GM19467 (cell line): ENCODE measurements at regions not wholly inside any gene's neighbourhood (a gene's known extent, or its start where the extent isn't known, plus 50 kb on each side); places are given as distances from the start of the nearest gene placed in this dataset.

Experiments used
- ATAC-seq: cut with Tn5 transposase; IDR thresholded peaks from one replicate; pipeline ENCODE4 v1.9.1; 2021; ENCODE audit warnings: mild to moderate bottlenecking, moderate library complexity; ENCODE audit not compliant: unreplicated experiment

DNA sequence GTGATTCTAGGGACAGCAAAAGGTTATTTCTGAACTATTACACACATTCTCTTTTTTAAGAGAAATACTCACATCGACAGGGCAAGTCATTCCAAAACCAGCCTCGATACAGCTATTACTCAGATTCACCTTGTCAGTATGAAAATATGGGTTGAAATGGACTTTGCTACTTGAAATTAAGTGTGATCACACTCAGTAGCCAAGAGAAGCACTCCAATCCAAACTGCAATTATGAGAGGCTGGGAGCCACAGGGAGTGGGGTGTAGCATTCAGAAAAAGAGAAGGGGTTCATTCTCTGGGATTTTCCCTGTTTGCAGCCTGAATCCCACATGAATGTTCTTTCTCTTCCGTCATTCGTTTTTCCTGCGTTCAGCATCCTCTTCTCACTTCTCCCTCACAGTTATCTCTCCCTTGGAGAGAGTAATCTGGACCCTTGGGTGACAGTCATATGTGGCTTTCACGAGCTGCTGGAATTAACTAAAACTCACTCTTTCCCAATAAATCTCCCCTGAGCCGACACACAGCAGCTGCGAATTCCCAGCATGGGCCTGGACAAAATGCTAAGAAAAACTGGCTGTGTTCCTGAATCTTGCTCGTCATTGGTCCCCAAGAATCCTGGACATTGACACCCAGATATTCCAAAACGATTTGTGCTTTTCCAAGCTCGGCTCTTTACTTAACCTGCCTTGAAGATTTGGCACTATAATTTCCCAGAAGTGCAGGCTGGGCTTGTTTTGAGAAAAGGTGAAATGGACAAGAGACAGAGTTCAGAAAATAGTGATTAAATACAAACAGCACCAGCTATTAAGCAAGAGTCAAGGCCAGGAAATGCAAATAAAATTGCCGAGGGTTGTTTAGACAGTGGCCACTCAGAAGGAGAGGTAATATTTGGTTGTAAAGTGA lies 199.5 kb upstream of the PLEKHG7 start:
- peak; percentile 47 for ATAC-seq

DNA sequence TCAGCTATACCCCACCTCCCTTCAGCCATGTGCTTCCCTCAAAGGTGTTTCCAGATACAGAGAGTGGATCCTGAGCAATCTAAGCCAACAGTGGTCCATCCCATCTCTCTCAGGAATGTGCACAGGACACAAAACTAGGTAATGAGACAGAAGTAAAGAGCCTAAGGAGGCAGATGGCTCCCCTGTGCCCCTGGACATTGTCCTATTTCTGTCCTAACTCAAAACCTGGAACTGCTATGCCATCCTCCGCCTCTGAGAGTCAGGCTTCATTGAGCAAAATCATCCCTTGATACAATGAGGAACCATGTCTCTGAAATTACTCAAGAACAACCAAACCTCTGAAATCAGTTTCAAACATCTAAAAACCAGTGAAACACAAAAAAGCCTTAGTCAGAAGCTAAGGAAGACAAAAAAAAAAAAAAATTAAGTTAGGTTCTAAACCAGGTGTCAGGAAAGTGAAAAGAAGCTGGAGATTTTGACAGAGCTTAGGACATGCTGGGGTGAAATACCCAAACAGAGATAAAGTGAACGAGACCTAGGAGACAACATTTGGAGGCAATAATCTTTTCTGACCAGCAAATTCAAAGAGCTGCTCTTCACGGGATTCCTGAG lies 200.3 kb upstream of the PLEKHG7 start:
- peak; percentile 40 for ATAC-seq

DNA sequence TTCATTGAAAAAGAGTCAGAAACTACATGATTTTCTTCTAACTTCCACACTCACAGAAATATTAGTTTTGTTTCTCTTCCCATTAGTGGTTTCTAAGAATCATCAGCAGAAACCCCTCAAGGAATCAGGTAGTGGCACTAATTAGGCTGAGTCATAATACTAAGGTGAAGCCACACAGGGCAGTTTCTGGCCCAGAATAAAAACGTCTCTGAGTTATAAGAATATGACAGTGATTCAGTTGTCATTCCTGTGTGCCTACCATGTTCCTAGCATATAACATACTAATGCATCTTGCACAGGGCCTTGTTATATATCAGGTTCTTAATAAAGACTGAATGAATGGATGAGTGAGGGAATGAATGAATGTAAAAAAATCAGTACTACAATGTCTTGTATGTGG lies 206.0 kb upstream of the PLEKHG7 start:
- no peak for ATAC-seq

DNA sequence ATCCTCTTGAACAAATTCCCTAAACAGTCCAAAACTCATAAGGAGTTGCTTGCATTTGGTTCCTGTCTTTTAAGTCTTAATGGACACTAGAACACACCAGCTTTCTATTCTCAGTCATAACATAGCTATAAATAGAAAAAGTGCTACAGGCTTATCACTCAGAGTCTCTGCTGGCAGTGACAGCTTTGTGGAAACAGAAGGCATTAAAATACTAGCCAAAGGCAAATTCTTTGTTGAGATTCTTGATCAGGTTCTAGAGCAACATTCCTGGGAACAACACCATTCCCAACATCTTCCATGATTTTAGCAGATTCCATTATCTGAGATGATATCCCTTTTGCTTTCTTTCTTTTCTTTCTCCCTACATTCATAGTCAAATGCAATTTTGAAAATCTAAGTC lies 207.7 kb upstream of the PLEKHG7 start:
- no peak for ATAC-seq

DNA sequence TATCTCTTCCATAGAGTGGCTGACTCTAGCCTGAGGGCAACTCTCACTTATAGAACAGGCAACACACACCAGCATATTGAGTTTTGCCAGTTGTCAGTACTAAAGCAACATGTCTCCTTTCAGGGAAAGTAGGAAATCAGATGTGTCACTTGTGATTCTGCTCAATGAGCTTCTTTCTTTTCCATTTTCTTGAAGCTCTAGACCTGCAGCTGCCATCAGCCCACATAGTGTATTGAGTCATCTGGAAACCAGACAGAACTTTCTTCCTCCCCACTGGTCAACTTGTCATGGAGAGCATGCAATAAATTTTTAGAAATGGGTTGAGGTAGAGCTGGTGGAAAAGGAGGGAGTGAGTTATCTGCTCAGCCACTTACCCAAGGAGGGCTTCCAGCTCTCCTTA lies 209.0 kb upstream of the PLEKHG7 start:
- peak; percentile 57 for ATAC-seq

DNA sequence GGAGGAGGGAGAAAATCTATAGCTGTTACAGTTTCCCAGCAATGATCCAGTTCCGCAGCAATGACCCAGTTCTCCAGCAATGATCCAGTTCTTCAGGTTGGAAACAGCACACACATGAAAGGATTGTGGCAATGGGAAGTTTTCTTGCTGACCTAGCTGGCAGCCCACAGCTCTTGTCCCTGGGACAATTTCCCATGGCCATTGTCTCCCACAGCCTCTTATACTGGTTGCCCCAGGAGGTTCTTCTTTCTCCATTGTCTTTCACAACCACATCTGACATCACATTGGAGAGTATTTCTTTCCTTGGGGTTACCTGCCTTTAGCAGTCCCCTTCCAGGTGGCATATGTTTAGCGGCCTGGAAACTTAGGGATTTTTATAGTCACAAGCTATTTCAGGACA lies 209.8 kb upstream of the PLEKHG7 start:
- no peak for ATAC-seq

DNA sequence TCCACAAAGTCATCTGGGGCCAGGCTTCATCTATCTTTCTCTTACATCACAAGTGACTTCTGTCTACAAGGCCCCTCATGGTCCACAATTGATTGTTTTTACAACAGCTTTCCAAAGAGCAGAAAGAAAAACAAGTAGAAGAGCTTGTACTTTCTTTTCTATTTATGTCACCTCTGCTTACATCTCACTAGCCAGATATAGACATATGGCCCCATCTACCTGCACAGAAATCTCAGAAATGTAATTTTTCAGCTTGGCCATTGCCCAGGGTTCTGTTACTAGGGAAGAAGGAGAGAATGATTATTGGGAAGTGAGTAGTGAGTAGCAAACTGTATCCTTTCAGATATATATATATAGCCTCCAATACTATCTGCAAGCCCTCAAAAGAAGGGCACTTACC lies 210.5 kb upstream of the PLEKHG7 start:
- no peak for ATAC-seq

DNA sequence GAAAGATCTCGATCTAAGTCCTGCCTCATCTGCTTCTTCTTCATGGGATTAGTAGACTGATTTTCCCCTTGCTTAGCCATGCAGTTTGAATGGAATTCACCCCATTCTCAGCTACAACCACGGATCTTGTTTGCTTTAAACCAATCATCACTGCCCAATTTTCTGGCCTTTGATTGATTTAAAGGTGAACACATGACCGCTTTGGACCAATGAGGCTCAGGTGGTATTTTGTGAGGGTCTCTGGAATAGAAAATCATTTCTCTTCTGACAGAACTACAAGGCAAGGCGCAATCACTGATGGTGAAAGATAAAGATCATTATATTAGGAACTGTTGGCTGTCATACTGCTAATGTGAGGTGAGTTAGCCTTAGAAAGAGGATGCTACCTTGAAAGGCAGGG lies 213.0 kb upstream of the PLEKHG7 start:
- no peak for ATAC-seq

DNA sequence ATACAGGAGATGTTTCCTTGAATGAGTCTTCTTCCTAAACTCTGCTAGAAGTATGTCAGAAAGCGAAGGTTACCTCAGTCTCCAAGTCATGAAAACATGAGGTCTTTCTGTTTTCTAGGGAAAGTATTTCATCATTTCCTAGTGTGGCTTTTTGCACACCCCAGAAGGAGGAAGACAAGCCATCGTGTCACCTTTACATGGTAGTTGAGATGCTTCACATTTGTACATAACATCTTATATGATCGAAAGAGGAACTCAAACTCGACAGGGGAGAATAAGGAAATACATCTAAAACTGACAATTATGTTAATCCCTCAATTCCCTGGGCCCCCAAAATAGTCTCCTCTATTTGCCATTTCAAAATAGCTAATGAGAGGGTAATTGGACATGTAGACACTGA lies 214.1 kb upstream of the PLEKHG7 start:
- no peak for ATAC-seq

DNA sequence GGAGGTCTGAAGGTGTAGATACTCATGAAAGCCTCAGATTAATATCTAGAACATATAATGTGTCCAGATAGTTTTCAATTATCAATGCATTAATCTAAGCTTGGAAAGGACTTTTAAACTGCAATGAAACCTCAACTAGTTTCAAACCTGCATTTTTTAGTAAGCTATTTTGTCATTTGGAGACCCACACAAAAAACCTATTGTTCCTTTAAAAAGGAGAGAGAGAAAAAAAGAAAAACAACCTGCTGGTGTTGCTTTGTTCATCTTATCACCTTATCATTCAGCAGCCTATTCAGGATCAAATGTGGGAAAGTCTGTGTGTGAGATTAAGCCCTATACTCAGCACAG lies 215.7 kb upstream of the PLEKHG7 start:
- ATAC-seq: no peak

DNA sequence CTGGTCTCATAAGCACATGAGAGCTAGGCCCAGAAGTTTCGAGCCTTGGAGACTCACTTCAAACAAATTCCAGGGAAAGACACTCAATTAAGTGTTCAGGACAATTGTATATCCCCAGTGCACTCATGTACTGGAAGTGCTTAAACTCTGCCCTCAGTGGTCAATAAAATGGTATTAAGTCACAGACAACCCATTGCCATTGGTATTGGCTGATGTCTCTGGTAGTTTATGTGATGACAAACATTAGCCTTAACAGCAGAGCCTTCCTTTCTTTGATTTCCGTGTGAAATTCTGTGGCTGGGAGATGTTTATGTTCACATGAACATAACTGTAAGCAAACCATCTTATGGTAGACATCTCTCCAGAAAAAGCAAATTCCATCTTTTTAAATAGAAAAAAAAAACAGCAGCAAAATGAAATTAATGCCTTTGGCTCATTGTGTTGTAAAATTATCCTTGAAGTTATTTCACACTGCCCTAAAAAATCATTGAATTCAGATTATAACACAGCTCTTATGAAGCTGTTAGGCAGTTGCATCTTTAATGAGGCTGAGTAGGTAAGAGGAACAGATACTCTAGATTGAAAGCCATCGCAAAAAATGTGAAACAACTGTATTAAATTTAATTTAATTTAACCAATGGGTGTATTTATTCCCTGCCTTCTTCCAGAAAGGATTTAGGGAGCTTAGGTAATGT lies 216.2 kb upstream of the PLEKHG7 start:
- ATAC-seq: no peak

DNA sequence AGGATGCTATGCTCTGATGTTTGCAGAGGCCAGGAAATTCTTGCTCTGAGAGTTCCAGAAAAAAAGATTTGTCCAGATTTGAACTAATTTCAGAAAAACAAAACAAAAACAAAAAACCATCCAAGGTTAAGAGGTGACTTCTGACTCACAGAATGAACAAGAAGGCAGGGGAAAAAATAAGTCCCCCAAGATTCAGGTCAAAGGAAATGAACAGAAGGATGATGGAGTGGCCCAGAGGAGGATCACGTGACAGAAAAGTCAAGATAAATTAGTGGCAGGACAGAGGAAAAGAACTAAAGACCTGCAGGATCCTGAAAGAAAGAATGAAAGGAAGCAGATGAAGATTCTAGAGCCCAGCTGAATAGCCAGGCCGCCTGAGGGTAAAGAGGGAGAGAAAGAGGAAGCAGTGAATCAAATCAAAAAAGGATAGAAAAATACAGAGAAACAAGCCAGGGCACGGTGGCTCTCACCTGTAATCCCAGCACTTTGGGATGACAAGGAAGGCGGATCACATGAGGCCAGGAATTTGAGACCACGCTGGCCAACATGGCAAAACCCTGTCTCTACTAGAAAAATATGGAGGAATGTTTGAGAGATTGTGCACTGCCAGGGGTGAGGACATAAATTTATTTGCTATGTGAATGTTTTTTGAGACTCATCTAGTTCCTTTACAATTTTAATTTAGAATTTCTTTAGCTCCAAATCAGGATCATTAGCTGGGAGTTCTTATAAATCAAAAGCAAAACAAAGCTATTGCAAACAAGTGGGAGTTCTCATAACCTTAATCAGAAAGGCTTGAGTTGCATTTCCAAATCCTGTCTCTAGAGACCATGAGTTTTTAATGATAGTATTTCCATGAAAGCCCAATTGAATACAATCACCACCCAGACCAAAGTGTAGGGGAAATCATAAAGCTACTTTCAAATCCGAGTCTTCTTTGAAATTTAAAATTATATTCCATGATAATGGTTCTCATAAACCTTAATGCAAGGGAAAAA lies 217.1 kb upstream of the PLEKHG7 start:
- ATAC-seq: no peak

DNA sequence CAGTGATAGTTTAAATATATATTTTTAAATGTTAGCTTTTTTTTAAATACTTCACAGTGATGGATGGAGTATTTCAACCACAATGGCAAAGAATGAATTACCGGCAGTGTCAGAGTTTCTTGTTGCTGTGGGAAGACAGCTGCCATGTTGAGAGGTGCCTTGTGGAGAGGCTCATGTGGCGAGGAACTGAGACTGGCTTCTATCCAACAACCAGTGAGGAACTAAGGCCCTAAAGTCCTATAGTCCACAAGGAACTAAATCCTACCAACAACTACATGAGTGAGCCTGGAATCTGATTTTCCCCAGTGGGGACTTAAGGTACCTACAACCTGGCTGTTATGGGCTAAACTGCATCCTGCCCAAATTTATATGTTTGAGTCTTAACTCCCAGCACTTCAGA lies 220.2 kb upstream of the PLEKHG7 start:
- no peak for ATAC-seq

DNA sequence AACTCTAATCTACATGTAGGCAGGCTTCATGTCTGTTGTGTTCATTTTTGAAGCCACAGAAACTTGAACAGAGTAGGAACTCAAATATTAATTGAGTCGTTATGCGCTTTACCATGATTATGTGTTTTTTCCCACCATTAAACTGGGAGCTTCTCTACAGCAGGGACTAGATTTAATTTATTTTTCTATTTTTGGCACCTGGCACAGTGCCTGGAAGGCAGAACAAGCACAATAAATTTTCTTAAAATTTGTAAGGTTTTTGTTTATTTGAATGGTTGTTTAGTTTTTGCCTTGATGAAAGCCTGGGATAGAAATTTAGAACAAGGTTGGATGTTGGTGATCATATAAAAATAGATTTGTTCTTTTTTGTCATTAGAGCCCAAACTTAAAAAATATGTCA lies 221.7 kb upstream of the PLEKHG7 start:
- ATAC-seq: no peak

DNA sequence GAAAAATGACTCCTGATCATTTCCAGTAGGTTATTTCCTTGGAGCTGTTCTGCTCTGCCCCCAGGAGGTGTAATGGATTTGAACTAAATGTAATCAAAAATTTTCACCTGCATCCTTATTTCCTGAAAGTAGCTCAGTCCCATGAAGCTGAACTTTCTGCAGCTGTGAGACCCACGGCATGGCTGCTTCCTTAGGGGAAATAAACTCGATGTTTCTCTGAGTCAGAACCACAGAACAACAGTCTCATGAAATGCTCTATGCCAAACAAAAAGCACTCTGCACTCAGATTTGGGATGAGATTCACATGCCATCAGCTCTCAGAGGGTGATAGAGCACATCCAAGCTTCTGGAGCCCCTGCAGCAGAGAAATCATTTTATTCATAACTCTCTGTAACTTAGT lies 224.1 kb upstream of the PLEKHG7 start:
- ATAC-seq: no peak

DNA sequence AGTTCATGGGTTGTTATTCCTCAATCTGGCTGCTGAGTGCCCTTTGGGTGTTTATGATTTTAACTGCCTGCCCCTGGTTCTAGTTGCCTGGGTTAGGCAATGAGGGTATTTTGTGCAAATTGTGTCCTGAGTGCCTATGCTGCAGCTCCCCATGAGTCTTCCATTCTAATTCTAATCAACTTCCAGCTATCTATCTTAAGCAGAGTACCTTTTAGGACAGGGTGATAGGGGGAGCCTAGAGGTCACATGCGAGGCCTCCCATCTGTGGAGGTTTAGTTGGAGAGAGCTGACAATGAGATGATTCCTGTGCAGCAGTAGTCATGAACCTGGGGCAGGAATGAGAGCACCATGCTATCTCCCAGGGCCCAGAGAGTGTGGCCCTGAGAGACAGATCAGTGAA lies 225.9 kb upstream of the PLEKHG7 start:
- no peak for ATAC-seq

DNA sequence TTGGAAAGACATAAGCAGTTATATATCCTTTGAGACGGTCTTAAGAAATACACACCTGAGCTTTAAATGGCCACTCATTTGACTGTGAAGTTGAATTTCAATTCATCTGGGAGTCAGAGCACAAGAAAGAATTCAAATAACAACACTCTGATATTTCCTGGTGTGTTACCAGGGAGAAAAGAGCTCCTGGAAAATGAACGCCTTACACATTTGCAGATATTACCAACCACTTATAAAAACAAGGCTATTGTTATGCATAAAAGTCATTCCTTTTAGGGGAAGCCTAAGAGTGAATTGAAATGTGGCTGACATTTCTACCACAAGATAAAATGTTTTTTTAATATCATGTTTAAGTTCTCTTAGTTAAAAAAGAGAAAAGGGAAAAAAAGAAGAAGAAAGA lies 229.2 kb upstream of the PLEKHG7 start:
- ATAC-seq: no peak

DNA sequence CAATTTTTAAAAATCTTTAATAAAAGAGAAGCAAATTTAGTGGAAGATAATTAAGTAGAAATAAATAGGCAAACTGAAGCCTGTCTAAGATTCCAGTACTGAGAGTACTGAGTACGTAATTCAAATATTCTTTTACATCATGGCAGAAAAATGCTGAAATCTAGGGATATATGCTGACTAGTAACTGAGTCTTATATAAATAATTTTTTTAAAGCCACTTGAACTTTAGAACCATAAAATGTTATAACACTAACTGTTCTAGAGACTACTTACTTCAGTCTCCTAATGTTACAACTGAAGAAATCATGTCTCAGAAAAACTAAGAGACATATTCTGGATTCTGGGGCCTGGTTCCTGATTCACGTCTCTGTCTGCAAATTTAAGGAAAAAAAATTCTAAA lies 230.6 kb upstream of the PLEKHG7 start:
- no peak for ATAC-seq

DNA sequence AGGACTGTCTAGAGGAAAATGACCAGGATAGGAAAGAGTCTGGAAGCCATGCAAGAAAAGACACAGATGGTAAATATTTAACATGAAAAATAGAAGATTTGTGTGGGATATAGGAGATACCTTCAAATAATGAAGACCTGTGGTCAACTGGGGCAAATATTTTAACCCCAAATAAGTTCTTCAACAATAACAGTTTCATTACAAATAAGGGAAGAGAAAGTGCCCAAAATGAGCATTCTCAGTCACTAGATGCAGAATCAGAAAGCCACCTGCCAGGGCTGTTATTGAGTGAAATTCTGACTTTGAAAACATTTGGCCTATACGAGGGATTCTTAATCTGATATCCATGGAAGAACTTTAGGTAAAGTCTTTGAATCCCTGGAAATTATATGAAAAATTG lies 231.2 kb upstream of the PLEKHG7 start:
- peak; percentile 44 for ATAC-seq

DNA sequence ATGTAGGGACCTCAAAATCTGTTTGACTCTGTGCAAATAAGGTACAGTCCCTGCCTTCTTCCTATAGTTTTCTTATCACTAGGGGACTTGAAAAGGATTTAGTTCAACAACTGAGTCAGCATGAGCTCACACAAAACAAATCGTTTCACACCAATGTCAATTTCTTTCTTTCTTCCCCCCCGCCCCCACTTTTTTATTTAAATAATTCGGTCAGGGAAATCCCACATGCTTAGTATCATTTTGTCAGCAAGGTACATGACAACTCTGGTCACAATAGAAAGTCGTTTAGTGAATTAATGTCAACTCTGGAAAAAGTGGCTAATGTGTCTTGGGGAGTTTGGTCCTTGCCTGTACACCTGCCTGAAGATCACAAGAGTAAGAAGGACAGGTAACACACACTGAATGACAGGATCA lies 232.2 kb upstream of the PLEKHG7 start:
- no peak for ATAC-seq

DNA sequence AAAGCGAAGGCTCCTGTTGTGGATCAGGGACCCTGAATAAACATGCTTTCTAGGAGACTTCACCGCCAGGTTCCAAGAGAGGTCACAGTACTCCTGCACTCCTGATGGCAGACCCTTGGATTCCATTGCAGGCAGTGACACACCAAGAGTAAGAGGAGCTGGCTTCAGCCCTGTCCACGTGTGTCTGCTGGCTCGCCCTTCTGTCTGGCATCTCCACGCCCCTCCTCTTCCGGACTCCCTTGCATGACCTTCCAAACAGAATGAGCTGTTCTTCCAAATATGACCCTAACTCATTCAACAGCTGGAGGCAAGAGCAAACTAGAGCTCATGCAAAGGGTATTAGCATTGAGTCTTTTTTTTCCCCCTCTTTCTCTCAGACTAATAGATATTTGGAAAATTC lies 233.0 kb upstream of the PLEKHG7 start:
- ATAC-seq: no peak
